HL-60 (cell line): ENCODE measurements at regions not wholly inside any gene's neighbourhood (a gene's known extent, or its start where the extent isn't known, plus 50 kb on each side); places are given as distances from the start of the nearest gene placed in this dataset.

Experiments
- POLR2AphosphoS5 ChIP-seq: IDR thresholded peaks from 2 replicates; pipeline ENCODE4 v1.6.1; 2012; ENCODE audit warnings: low read depth
- TF ChIP-seq, protein P1 (sequence below): IDR thresholded peaks from one replicate; pipeline ENCODE4 v1.5.1; 2011; ENCODE audit warnings: low read length, control low read depth, inconsistent platforms; ENCODE audit not compliant: insufficient read depth

DNA sequence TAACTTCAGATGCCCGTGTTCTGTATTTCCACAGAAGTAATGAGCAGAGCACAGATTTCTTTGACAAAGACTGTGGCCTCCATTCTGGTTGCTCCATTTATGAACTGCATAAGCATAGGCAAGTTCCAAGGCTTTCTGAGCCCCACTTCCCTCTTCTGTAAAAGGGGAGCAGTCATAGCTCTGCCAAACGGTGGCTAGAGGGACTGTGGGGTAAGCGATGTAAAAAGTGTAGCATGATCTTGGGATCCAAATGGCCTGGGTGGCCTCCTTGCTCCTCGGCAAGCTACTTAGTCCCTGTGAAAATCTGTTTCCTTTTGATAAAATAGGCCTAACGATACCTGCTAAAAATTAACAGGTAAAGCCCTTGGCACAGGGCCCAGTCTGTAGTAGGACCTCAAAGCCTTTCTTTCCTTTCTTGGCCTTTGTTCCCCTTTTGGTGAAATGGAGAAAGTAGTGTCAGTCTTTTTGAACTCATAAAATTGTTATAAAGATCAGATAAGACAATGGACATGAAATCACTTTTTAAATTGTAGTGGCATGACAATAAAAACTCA is 646.6 kb downstream of the ACTL7B start:
- TF ChIP-seq, protein P1, sequence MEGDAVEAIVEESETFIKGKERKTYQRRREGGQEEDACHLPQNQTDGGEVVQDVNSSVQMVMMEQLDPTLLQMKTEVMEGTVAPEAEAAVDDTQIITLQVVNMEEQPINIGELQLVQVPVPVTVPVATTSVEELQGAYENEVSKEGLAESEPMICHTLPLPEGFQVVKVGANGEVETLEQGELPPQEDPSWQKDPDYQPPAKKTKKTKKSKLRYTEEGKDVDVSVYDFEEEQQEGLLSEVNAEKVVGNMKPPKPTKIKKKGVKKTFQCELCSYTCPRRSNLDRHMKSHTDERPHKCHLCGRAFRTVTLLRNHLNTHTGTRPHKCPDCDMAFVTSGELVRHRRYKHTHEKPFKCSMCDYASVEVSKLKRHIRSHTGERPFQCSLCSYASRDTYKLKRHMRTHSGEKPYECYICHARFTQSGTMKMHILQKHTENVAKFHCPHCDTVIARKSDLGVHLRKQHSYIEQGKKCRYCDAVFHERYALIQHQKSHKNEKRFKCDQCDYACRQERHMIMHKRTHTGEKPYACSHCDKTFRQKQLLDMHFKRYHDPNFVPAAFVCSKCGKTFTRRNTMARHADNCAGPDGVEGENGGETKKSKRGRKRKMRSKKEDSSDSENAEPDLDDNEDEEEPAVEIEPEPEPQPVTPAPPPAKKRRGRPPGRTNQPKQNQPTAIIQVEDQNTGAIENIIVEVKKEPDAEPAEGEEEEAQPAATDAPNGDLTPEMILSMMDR: no peak
- TF ChIP-seq POLR2AphosphoS5: no peak
